ENCODE measurements at regions not wholly inside any gene's neighbourhood (a gene's known extent, or its start where the extent isn't known, plus 50 kb on each side); places are given as distances from the start of the nearest gene placed in this dataset.

DNA sequence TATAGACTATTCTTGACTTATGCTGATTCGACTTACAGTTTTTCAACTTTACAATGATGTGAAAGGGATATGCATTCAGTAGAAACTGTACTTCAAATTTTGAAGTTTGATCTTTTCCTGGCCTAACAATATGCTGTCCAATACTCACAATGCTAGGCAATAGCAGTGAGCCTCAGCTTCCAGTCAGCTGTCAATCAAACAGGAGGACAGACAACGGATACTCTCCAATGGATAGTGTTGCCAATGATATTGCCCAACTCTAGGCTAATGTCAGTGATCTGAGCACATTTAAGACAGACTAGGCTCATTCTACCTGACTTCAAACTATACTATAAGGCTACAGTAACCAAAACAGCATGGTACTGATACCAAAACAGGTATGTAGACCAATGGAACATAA is 55.0 kb upstream of the ZNF280D start:
- ChIA-PET CTCF (no interaction called here), POLR2A (no interaction called here)
- no peak for DNase-seq (ENCODE audit: extremely low spot score)
- TF ChIP-seq, protein P1, sequence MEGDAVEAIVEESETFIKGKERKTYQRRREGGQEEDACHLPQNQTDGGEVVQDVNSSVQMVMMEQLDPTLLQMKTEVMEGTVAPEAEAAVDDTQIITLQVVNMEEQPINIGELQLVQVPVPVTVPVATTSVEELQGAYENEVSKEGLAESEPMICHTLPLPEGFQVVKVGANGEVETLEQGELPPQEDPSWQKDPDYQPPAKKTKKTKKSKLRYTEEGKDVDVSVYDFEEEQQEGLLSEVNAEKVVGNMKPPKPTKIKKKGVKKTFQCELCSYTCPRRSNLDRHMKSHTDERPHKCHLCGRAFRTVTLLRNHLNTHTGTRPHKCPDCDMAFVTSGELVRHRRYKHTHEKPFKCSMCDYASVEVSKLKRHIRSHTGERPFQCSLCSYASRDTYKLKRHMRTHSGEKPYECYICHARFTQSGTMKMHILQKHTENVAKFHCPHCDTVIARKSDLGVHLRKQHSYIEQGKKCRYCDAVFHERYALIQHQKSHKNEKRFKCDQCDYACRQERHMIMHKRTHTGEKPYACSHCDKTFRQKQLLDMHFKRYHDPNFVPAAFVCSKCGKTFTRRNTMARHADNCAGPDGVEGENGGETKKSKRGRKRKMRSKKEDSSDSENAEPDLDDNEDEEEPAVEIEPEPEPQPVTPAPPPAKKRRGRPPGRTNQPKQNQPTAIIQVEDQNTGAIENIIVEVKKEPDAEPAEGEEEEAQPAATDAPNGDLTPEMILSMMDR (IDR thresholded peaks at IDR 0.05; ENCODE audit: control extremely low read depth, extremely low read depth, low read depth, missing control alignments): no peak

GRCh38 chr15:56786966-56787365 is 53.7 kb upstream of the ZNF280D start:
- ChIA-PET POLR2A (no interaction called here), CTCF (interaction anchor here (0.9 kb wide), 1 partner anchor 35 kb away, joined by 3 read pairs; no protein-coding TSS in a partner anchor)
- peak; percentile 61 for DNase-seq (ENCODE audit: extremely low spot score)
- TF ChIP-seq, protein P1 (IDR thresholded peaks at IDR 0.05; ENCODE audit: control extremely low read depth, extremely low read depth, low read depth, missing control alignments): no peak

DNA sequence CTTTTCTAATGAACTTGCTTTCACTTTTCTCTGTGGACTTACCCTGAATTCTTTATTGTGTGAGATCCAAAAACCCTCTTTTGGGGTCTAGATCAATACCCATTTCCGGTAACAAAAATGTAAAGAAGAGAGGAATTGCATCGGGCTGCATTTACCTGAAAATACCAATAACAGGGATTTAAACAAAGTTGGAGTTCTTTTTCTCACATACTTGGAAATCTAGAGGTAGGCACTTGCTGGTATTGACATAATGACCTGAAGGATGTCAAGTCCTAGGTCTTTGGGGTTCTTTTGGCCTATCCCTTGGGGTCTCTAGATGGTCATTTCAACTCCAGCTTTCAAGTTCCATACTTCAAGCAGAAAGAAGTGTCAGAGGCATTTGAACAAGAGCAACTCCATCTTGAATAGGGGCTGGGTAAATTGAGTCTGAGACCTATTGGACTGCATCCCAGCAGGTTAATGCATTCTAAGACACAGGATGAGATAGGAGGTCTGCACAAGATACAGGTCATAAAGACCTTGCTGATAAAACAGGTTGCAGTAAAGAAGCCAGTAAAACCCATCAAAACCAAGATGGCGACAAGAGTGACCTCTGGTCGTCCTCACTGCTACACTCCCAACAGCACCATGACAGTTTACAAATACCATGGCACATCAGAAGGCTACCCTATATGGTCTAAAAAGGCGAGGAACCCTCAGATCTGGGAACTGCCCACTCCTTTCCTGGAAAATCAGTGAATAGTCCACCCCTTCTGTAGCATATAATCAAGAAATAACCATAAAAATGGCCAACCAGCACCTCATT is 50.8 kb upstream of the ZNF280D start:
- ChIA-PET CTCF (no interaction called here), POLR2A (no interaction called here)
- TF ChIP-seq, protein P1 (IDR thresholded peaks at IDR 0.05; ENCODE audit: control extremely low read depth, extremely low read depth, low read depth, missing control alignments): no peak
- DNase-seq (ENCODE audit: extremely low spot score): no peak

GRCh38 chr15:56783156-56783856 is 50.0 kb upstream of the ZNF280D start:
- ChIA-PET CTCF (no interaction called here), POLR2A (no interaction called here)
- DNase-seq (ENCODE audit: extremely low spot score): no peak
- TF ChIP-seq, protein P1 (IDR thresholded peaks at IDR 0.05; ENCODE audit: control extremely low read depth, extremely low read depth, low read depth, missing control alignments): no peak
